ENCODE measurements at regions not wholly inside any gene's neighbourhood (a gene's known extent, or its start where the extent isn't known, plus 50 kb on each side); places are given as distances from the start of the nearest gene placed in this dataset.
"Not testable (repeated sequence)": the region's sequence is repeated elsewhere in the genome, so short reads cannot be mapped to it uniquely, and the experiment has no call there.

GRCh38 chr3:10703875-10704274, 112.2 kb upstream of the SLC6A11 start:
- DNase-seq (ENCODE audit: low spot score) = no peak

- no peak for DNase-seq (ENCODE audit: low spot score)
These were observed 109.8 kb upstream of the SLC6A11 start for GRCh38 chr3:10706156-10706739.

GRCh38 chr3:10706740-10707399, 109.2 kb upstream of the SLC6A11 start:
- DNase-seq (ENCODE audit: low spot score) = no peak

- DNase-seq (ENCODE audit: low spot score) = no peak
These were observed 108.4 kb upstream of the SLC6A11 start for GRCh38 chr3:10707400-10708215.

- DNase-seq (ENCODE audit: low spot score) = no peak
These were observed 107.7 kb upstream of the SLC6A11 start for GRCh38 chr3:10708216-10708893.

- no peak for DNase-seq (ENCODE audit: low spot score)
These were observed 106.8 kb upstream of the SLC6A11 start for GRCh38 chr3:10709110-10709781.

GRCh38 chr3:10712121-10712520, 103.9 kb upstream of the SLC6A11 start:
- no peak for DNase-seq (ENCODE audit: low spot score)

GRCh38 chr3:10713656-10714055, 102.4 kb upstream of the SLC6A11 start:
- DNase-seq (ENCODE audit: low spot score) = no peak

GRCh38 chr3:10715886-10716285, 100.1 kb upstream of the SLC6A11 start:
- no peak for DNase-seq (ENCODE audit: low spot score)

- no peak for DNase-seq (ENCODE audit: low spot score)
These were observed 99.1 kb upstream of the SLC6A11 start for GRCh38 chr3:10716964-10717363.

- DNase-seq (ENCODE audit: low spot score) = no peak
These were observed 98.3 kb upstream of the SLC6A11 start for GRCh38 chr3:10717756-10718155.

- no peak for DNase-seq (ENCODE audit: low spot score)
These were observed 94.9 kb upstream of the SLC6A11 start for GRCh38 chr3:10721101-10721500.

- DNase-seq (ENCODE audit: low spot score) = no peak
These were observed 93.1 kb upstream of the SLC6A11 start for GRCh38 chr3:10722911-10723310.

- DNase-seq (ENCODE audit: low spot score) = no peak
These were observed 92.0 kb upstream of the SLC6A11 start for GRCh38 chr3:10723991-10724390.

- DNase-seq (ENCODE audit: low spot score) = no peak
These were observed 91.0 kb upstream of the SLC6A11 start for GRCh38 chr3:10725067-10725466.

GRCh38 chr3:10725846-10726245, 90.2 kb upstream of the SLC6A11 start:
- no peak for DNase-seq (ENCODE audit: low spot score)

GRCh38 chr3:10726787-10727186, 89.2 kb upstream of the SLC6A11 start:
- DNase-seq (ENCODE audit: low spot score) = no peak

- DNase-seq (ENCODE audit: low spot score) = no peak
These were observed 86.6 kb upstream of the SLC6A11 start for GRCh38 chr3:10729439-10729838.

GRCh38 chr3:10732292-10732691, 83.7 kb upstream of the SLC6A11 start:
- no peak for DNase-seq (ENCODE audit: low spot score)

- no peak for DNase-seq (ENCODE audit: low spot score)
These were observed 82.7 kb upstream of the SLC6A11 start for GRCh38 chr3:10733297-10733696.

- not testable (repeated sequence) for DNase-seq (ENCODE audit: low spot score)
These were observed 79.6 kb upstream of the SLC6A11 start for GRCh38 chr3:10736444-10736843.

GRCh38 chr3:10737785-10738184, 78.2 kb upstream of the SLC6A11 start:
- no peak for DNase-seq (ENCODE audit: low spot score)
